ENCODE measurements at regions not wholly inside any gene's neighbourhood (a gene's known extent, or its start where the extent isn't known, plus 50 kb on each side); places are given as distances from the start of the nearest gene placed in this dataset.

DNA sequence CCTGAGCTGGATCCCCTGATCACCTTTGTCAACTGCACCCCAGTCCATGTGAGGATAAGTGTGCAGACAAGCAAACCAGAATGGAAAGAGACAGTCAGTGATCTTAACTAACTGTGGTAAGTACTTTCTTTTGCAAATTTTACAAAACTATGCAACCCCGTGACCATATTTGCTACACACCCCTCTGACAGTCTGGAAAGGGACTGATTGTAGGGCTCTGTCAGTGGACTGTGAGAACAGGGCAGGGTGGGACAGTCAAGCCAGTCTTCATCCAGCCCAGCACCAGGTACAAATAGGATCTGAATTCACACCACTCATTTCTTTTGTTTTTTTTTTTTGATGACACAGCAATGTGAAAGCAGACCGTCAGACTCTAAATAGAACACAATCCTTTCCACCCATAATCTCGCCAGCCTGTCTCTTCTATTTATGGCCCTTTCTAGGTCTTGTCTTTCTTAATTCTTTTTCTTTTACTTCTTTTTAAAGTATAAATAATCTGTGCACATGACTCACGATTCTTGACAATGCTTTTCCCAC is 165.6 kb downstream of the ARL6IP6 start:
- TF ChIP-seq, protein P1, sequence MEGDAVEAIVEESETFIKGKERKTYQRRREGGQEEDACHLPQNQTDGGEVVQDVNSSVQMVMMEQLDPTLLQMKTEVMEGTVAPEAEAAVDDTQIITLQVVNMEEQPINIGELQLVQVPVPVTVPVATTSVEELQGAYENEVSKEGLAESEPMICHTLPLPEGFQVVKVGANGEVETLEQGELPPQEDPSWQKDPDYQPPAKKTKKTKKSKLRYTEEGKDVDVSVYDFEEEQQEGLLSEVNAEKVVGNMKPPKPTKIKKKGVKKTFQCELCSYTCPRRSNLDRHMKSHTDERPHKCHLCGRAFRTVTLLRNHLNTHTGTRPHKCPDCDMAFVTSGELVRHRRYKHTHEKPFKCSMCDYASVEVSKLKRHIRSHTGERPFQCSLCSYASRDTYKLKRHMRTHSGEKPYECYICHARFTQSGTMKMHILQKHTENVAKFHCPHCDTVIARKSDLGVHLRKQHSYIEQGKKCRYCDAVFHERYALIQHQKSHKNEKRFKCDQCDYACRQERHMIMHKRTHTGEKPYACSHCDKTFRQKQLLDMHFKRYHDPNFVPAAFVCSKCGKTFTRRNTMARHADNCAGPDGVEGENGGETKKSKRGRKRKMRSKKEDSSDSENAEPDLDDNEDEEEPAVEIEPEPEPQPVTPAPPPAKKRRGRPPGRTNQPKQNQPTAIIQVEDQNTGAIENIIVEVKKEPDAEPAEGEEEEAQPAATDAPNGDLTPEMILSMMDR (IDR thresholded peaks at IDR 0.05; ENCODE audit: low read depth, low read length): no peak
- TF ChIP-seq POLR2A (IDR thresholded peaks at IDR 0.05; ENCODE audit: extremely low read depth, insufficient read length): no peak
- no peak for TF ChIP-seq MYC (IDR thresholded peaks at IDR 0.05; ENCODE audit: low read depth, low read length)

All from NB4 (cell line).